ENCODE measurements at regions not wholly inside any gene's neighbourhood (a gene's known extent, or its start where the extent isn't known, plus 50 kb on each side); places are given as distances from the start of the nearest gene placed in this dataset.
"Not testable (repeated sequence)": the region's sequence is repeated elsewhere in the genome, so short reads cannot be mapped to it uniquely, and the experiment has no call there.

GRCh38 chrX:4059893-4060292 is 346.4 kb upstream of the PRKX start:
- DNase-seq = no peak

GRCh38 chrX:4043951-4044350 is 330.5 kb upstream of the PRKX start:
- DNase-seq = no peak

- no peak for DNase-seq
These were observed 322.4 kb upstream of the PRKX start for GRCh38 chrX:4035874-4036273.

GRCh38 chrX:4028151-4028550 is 314.7 kb upstream of the PRKX start:
- DNase-seq = no peak

- no peak for DNase-seq
These were observed 291.8 kb upstream of the PRKX start for GRCh38 chrX:4005281-4005680.

GRCh38 chrX:4004822-4005221 is 291.4 kb upstream of the PRKX start:
- DNase-seq = no peak

- DNase-seq = no peak
These were observed 280.9 kb upstream of the PRKX start for GRCh38 chrX:3994315-3994714.

GRCh38 chrX:3990569-3990968 is 277.1 kb upstream of the PRKX start:
- DNase-seq = no peak

- not testable (repeated sequence) for DNase-seq
These were observed 258.8 kb upstream of the PRKX start for GRCh38 chrX:3972104-3972858.

GRCh38 chrX:3968749-3969148 is 255.3 kb upstream of the PRKX start:
- no peak for DNase-seq

GRCh38 chrX:3963980-3964379 is 250.5 kb upstream of the PRKX start:
- DNase-seq = no peak

- DNase-seq = peak; percentile 38
These were observed 249.3 kb upstream of the PRKX start for GRCh38 chrX:3962511-3963311.

GRCh38 chrX:3960952-3961351 is 247.5 kb upstream of the PRKX start:
- no peak for DNase-seq

GRCh38 chrX:3951859-3952258 is 238.4 kb upstream of the PRKX start:
- DNase-seq = no peak

GRCh38 chrX:3950373-3950772 is 236.9 kb upstream of the PRKX start:
- peak; percentile 24 for DNase-seq

GRCh38 chrX:3943965-3944364 is 230.5 kb upstream of the PRKX start:
- DNase-seq = no peak

- DNase-seq = peak; percentile 25
These were observed 226.7 kb upstream of the PRKX start for GRCh38 chrX:3940000-3940610.

- DNase-seq = no peak
These were observed 225.1 kb upstream of the PRKX start for GRCh38 chrX:3938587-3938986.

- DNase-seq = not testable (repeated sequence)
These were observed 221.7 kb upstream of the PRKX start for GRCh38 chrX:3935196-3935595.

- not testable (repeated sequence) for DNase-seq
These were observed 207.1 kb upstream of the PRKX start for GRCh38 chrX:3920424-3921017.

GRCh38 chrX:3919668-3920423 is 206.4 kb upstream of the PRKX start:
- not testable (repeated sequence) for DNase-seq

GRCh38 chrX:3914813-3915212 is 201.4 kb upstream of the PRKX start:
- DNase-seq = not testable (repeated sequence)

All from tongue (tissue), 1 donor.